ENCODE measurements at regions not wholly inside any gene's neighbourhood (a gene's known extent, or its start where the extent isn't known, plus 50 kb on each side); places are given as distances from the start of the nearest gene placed in this dataset.

DNA sequence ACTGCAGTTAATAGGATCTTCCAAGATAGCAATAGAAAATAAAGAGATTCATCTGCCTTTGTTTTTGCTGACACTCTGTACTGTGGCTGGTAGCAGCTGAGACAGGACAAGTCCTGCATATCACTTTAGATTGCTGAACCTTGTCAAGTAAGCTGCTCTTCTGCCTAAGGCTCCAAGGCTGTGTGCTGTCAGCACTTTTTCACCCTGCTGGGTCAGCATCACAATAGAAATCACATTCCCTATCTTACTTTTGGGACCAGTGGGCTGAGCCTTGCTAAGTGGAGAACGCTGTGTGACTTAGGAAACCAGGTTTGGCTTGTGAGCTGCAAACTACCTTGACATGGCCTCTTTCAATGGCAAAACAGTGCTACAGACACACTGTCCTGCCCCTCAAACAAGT lies 263.9 kb downstream of the FRK start:
- no peak for DNase-seq (ENCODE audit: low read depth)
- TF ChIP-seq POLR2A (IDR thresholded peaks at IDR 0.05; ENCODE audit: extremely low read depth, insufficient read length) (no peak), CTCF (IDR thresholded peaks at IDR 0.05; ENCODE audit: low read depth, low read length) (no peak), MAX (IDR thresholded peaks at IDR 0.05; ENCODE audit: low read depth, low read length) (no peak), MYC (IDR thresholded peaks at IDR 0.05; ENCODE audit: low read depth, low read length) (no peak)
- no peak overlapping the region for H3K4me3 ChIP-seq (ENCODE audit: low read depth, low read length)

- no peak for TF ChIP-seq CTCF (IDR thresholded peaks at IDR 0.05; ENCODE audit: low read depth, low read length)
- TF ChIP-seq MAX (IDR thresholded peaks at IDR 0.05; ENCODE audit: low read depth, low read length), result no peak
- no peak for TF ChIP-seq MYC (IDR thresholded peaks at IDR 0.05; ENCODE audit: low read depth, low read length)
- no peak for TF ChIP-seq POLR2A (IDR thresholded peaks at IDR 0.05; ENCODE audit: extremely low read depth, insufficient read length)
- DNase-seq (ENCODE audit: low read depth), result no peak
- H3K4me3 ChIP-seq (ENCODE audit: low read depth, low read length), result no peak overlapping the region
Measured at GRCh38 chr6:115796061-115796460, 264.6 kb downstream of the FRK start.

DNA sequence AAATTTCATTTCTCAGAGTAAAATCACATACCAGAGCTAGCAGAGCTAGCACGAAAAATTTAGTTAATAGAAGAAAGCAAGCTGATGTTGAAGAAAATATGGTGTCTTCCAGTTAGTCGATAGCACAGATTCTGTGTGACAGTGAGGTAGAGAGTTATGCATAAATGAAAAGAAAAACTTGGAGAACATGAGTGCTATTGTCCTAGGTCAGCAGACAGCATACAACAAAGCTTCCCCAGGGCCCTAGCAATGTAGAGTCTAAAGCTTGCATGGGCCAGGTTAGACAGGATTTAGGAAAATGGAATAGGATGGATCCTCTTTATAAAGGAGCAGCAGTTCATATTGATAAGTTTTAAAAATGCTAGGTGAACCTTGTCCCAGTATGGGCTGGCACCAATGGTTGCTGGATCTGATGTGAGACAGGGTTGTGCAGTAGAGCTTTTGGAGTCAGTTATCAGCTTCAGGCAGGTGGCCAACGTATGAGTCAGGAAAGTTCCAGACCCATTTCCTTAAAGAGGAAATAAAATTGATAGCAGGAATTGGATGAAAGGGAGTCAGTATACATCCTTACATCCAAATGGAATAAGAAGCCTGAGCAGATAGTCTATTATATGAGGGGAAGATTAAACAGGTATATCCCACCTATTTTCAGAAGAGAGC lies 277.2 kb downstream of the FRK start:
- TF ChIP-seq MYC (IDR thresholded peaks at IDR 0.05; ENCODE audit: low read depth, low read length) (no peak), CTCF (IDR thresholded peaks at IDR 0.05; ENCODE audit: low read depth, low read length) (no peak), POLR2A (IDR thresholded peaks at IDR 0.05; ENCODE audit: extremely low read depth, insufficient read length) (no peak), MAX (IDR thresholded peaks at IDR 0.05; ENCODE audit: low read depth, low read length) (no peak)
- no peak for DNase-seq (ENCODE audit: low read depth)
- no peak overlapping the region for H3K4me3 ChIP-seq (ENCODE audit: low read depth, low read length)

DNA sequence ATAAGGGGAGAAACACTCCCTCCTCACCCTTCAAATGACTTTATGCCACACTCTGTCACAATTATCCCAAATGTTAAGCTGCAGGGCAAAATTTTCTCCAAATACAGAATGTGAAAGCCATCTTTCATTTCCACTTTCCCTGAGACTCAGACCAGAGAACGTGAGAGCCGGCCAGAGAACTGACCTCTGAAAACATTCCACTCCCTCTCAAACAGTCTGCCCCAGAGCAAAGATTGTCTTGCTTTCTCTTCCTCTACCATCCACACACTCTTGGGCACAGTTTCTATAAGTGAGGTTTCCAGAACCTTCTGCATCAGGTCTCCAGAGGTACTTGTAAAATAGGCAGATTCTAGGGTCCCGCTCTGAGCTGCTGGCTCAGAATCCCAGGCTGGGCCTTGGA lies 278.1 kb downstream of the FRK start:
- DNase-seq (ENCODE audit: low read depth), result no peak
- H3K4me3 ChIP-seq (ENCODE audit: low read depth, low read length), result no peak overlapping the region
- TF ChIP-seq MAX (IDR thresholded peaks at IDR 0.05; ENCODE audit: low read depth, low read length), result no peak
- TF ChIP-seq CTCF (IDR thresholded peaks at IDR 0.05; ENCODE audit: low read depth, low read length), result no peak
- no peak for TF ChIP-seq MYC (IDR thresholded peaks at IDR 0.05; ENCODE audit: low read depth, low read length)
- no peak for TF ChIP-seq POLR2A (IDR thresholded peaks at IDR 0.05; ENCODE audit: extremely low read depth, insufficient read length)

DNA sequence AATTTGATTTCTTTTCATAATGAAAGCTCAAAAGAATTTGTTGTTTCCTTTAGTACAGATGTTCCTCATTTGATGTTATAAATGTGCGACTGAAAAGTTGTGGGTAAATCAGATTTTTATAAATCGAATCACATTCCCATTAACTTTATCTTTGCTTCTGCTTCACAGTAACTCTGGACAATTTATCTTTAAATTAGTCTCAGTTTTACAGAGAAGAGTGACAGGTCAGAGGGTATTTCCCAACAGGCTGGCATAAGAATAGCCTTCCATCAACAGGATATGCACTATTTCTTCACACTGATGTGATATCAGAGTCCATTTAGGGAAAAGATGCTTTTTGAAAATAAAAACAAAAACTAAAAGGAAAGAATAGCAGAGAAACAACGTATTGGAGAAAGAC lies 286.9 kb downstream of the FRK start:
- no peak overlapping the region for H3K4me3 ChIP-seq (ENCODE audit: low read depth, low read length)
- DNase-seq (ENCODE audit: low read depth), result no peak
- TF ChIP-seq MYC (IDR thresholded peaks at IDR 0.05; ENCODE audit: low read depth, low read length) (no peak), POLR2A (IDR thresholded peaks at IDR 0.05; ENCODE audit: extremely low read depth, insufficient read length) (no peak), MAX (IDR thresholded peaks at IDR 0.05; ENCODE audit: low read depth, low read length) (no peak), CTCF (IDR thresholded peaks at IDR 0.05; ENCODE audit: low read depth, low read length) (no peak)

All from NB4 (cell line).